OCI-LY7 (cell line): ENCODE measurements at regions not wholly inside any gene's neighbourhood (a gene's known extent, or its start where the extent isn't known, plus 50 kb on each side); places are given as distances from the start of the nearest gene placed in this dataset.

Experiments used
- BruUV-seq: library from RNA; stranded (reverse); fragments of 400-500 nt; replicated peaks from 2 replicates; lab custom pipeline; 2021; lab: Mats Ljungman, UMichigan
- CTCF ChIA-PET: fragments of 300-600 bp; sonication (Branson Sonifier 250); formaldehyde crosslinking; loops from one replicate; lab custom pipeline; 2022; ENCODE audit warnings: antibody characterized with exemption; ENCODE audit not compliant: unreplicated experiment; lab: Charles Lee
- POLR2A ChIA-PET: fragments of 300-600 bp; sonication (Branson Sonifier 250); formaldehyde crosslinking; loops from one replicate; lab custom pipeline; 2022; ENCODE audit warnings: antibody characterized with exemption; lab: Charles Lee
- DNase-seq: peaks from one replicate; pipeline ENCODE4 v3.0.0-alpha.2; 2015; ENCODE audit warnings: low spot score
- H2AFZ ChIP-seq: fragments of 200-600 bp; sonication (generic), shearing (Covaris generic); 2 replicates; pipeline ENCODE4 v1.6.1; 2014; ENCODE audit warnings: mild to moderate bottlenecking, antibody characterized with exemption, low read length, moderate library complexity
- H3K27ac ChIP-seq: fragments of 200-600 bp; sonication (generic); 2 replicates; pipeline ENCODE4 v1.5.1; 2014; ENCODE audit warnings: mixed run types, low read depth, mild to moderate bottlenecking, moderate library complexity, low read length, inconsistent platforms; ENCODE audit not compliant: poor library complexity, severe bottlenecking
- H3K36me3 ChIP-seq: fragments of 200-600 bp; sonication (generic); 2 replicates; pipeline ENCODE4 v1.6.1; 2014; ENCODE audit warnings: mild to moderate bottlenecking, antibody characterized with exemption, low read length, moderate library complexity, mixed read lengths; ENCODE audit not compliant: insufficient read depth
- H3K4me1 ChIP-seq: fragments of 200-600 bp; sonication (generic); 2 replicates; pipeline ENCODE4 v1.5.1; 2014; ENCODE audit warnings: mild to moderate bottlenecking, low read length; ENCODE audit not compliant: insufficient read depth, poor library complexity, severe bottlenecking
- H3K4me2 ChIP-seq: fragments of 200-600 bp; sonication (generic); 2 replicates; pipeline ENCODE4 v1.6.1; 2014; ENCODE audit warnings: mild to moderate bottlenecking, low read length
- H3K4me3 ChIP-seq: fragments of 200-600 bp; sonication (generic); 2 replicates; pipeline ENCODE4 v1.5.1; 2014; ENCODE audit warnings: mild to moderate bottlenecking, low read depth, low read length; ENCODE audit not compliant: poor library complexity, severe bottlenecking
- H3K79me2 ChIP-seq: fragments of 200-600 bp; sonication (generic); 2 replicates; pipeline ENCODE4 v1.6.1; 2016; ENCODE audit warnings: low read depth, mild to moderate bottlenecking, low read length, moderate library complexity, mixed read lengths; ENCODE audit not compliant: insufficient read depth
- H3K9me2 ChIP-seq: fragments of 200-600 bp; sonication (generic); 2 replicates; pipeline ENCODE4 v1.6.1; 2016; ENCODE audit warnings: mild to moderate bottlenecking, low read length, mixed read lengths; ENCODE audit not compliant: insufficient read depth
- H3K9me3 ChIP-seq: fragments of 200-600 bp; sonication (generic); 2 replicates; pipeline ENCODE4 v1.6.1; 2014; ENCODE audit warnings: mild to moderate bottlenecking, mixed run types, low read length, mixed read lengths
- H4K20me1 ChIP-seq: fragments of 200-600 bp; sonication (generic); 2 replicates; pipeline ENCODE4 v1.6.1; 2014; ENCODE audit warnings: mild to moderate bottlenecking, antibody characterized with exemption, low read length, moderate library complexity, mixed read lengths; ENCODE audit not compliant: insufficient read depth
- CTCF ChIP-seq: fragments of 200-600 bp; sonication (generic); conservative IDR thresholded peaks from 2 replicates; pipeline ENCODE4 v1.5.1; 2014; ENCODE audit warnings: mild to moderate bottlenecking, antibody characterized with exemption, low read length, moderate library complexity, mixed read lengths
- EZH2phosphoT487 ChIP-seq: fragments of 200-600 bp; sonication (generic); IDR thresholded peaks from 2 replicates; pipeline ENCODE4 v1.6.1; 2018; ENCODE audit warnings: low read depth, borderline replicate concordance, mild to moderate bottlenecking, mixed run types, antibody characterized with exemption, low read length, moderate library complexity, mixed read lengths
- intact Hi-C: fragments of 100-400 bp; cut with micrococcal nuclease; formaldehyde crosslinking; loops from one replicate; pipeline ENCODE4 v1.10.0; 2022; ENCODE audit not compliant: unreplicated experiment

DNA sequence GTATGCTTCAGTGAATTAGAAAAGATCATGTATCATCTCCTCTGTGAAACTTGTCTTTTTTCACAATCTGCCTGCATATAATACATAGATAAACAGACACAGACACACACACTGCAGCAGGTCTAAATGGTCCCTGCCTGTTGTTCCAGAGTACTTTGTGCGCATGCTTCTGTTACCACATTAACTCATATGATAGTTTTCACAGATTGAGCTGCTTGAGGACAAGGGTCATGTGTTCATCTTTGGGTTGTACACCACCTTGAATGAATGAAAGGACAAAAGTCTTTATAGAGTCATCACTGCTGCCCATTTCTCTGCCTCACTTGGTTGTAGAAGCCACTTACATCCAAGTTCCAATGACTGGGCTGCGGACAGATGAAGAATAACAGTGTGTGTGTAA is 72.7 kb upstream of the GLS start:
- Histone ChIP-seq H3K79me2 (no peaks in the 10 kb centered on the region), H2AFZ (no peak overlapping the region), H3K9me2 (no peaks in the 10 kb centered on the region), H4K20me1 (no peaks in the 10 kb centered on the region), H3K9me3 (no peaks in the 10 kb centered on the region), H3K4me3 (no peak overlapping the region), H3K4me2 (no peak overlapping the region), H3K27ac (no peak overlapping the region), H3K4me1 (no peaks in the 10 kb centered on the region), H3K36me3 (no peaks in the 10 kb centered on the region)
- ChIA-PET CTCF (no interaction called here), POLR2A (no interaction called here)
- no TSS peak for BruUV-seq
- no peak for DNase-seq
- TF ChIP-seq EZH2phosphoT487, result no peak
- no peak for TF ChIP-seq CTCF
- intact Hi-C loops, result no loop called here

GRCh38 chr2:190809139-190809764 is 71.4 kb upstream of the GLS start:
- Histone ChIP-seq H3K36me3 (no peaks in the 10 kb centered on the region), H3K9me3 (no peaks in the 10 kb centered on the region), H4K20me1 (no peaks in the 10 kb centered on the region), H3K9me2 (no peaks in the 10 kb centered on the region), H3K27ac (no peak overlapping the region), H3K79me2 (no peaks in the 10 kb centered on the region), H3K4me2 (no peak overlapping the region), H3K4me1 (no peaks in the 10 kb centered on the region), H3K4me3 (no peak overlapping the region), H2AFZ (no peak overlapping the region)
- no peak for DNase-seq
- intact Hi-C loops, result no loop called here
- ChIA-PET POLR2A (no interaction called here), CTCF (no interaction called here)
- BruUV-seq, result no TSS peak
- no peak for TF ChIP-seq EZH2phosphoT487
- TF ChIP-seq CTCF, result no peak

DNA sequence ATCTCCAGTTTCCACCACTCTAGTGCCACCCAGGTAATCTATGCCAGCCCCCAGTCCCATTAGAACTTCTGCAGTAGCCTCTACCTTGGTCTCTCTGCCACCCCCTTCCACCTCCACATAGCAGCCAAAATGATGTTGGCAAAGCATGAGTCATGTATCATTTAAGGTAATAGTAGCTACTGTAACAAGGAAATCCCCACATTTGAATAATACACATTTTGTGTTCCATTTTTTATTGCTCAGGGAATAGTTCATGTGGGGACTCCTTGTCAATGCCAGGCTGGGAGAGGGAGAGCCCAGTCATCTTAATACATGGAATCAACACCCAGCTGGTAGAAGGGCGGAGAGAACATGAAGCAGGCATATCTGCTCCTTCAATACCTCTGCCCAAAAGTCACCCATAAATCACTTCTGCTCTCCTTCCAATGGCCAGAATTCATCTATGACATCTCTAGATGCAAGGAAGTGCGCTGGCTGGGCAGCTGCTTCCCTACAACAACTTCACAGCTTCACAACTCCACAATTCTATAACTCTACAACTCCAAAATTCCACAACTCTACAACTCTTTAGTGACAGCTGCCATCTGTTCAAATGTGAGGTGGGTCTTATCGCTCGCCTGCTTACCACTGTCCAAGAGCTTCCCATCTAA is 70.6 kb upstream of the GLS start:
- TF ChIP-seq CTCF (no peak), EZH2phosphoT487 (no peak)
- Histone ChIP-seq H3K36me3 (no peaks in the 10 kb centered on the region), H4K20me1 (no peaks in the 10 kb centered on the region), H3K9me2 (no peaks in the 10 kb centered on the region), H3K79me2 (no peaks in the 10 kb centered on the region), H3K27ac (no peak overlapping the region), H3K4me1 (no peaks in the 10 kb centered on the region), H3K9me3 (no peaks in the 10 kb centered on the region), H3K4me2 (no peak overlapping the region), H2AFZ (no peak overlapping the region), H3K4me3 (no peak overlapping the region)
- POLR2A ChIA-PET, result no interaction called here
- DNase-seq, result no peak
- intact Hi-C loops, result no loop called here
- CTCF ChIA-PET, result no interaction called here
- BruUV-seq, result no TSS peak
